ENCODE measurements at regions not wholly inside any gene's neighbourhood (a gene's known extent, or its start where the extent isn't known, plus 50 kb on each side); places are given as distances from the start of the nearest gene placed in this dataset.

GRCh38 chr15:53074221-53074620 is 284.1 kb upstream of the ONECUT1 start:
- TF ChIP-seq, protein P1, sequence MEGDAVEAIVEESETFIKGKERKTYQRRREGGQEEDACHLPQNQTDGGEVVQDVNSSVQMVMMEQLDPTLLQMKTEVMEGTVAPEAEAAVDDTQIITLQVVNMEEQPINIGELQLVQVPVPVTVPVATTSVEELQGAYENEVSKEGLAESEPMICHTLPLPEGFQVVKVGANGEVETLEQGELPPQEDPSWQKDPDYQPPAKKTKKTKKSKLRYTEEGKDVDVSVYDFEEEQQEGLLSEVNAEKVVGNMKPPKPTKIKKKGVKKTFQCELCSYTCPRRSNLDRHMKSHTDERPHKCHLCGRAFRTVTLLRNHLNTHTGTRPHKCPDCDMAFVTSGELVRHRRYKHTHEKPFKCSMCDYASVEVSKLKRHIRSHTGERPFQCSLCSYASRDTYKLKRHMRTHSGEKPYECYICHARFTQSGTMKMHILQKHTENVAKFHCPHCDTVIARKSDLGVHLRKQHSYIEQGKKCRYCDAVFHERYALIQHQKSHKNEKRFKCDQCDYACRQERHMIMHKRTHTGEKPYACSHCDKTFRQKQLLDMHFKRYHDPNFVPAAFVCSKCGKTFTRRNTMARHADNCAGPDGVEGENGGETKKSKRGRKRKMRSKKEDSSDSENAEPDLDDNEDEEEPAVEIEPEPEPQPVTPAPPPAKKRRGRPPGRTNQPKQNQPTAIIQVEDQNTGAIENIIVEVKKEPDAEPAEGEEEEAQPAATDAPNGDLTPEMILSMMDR (IDR thresholded peaks at IDR 0.05; ENCODE audit: low read length), result no peak
- no peak for TF ChIP-seq EZH2 (IDR thresholded peaks at IDR 0.05; ENCODE audit: borderline replicate concordance, low read length)

Measured in OCI-LY1 (cell line).